ENCODE measurements at regions not wholly inside any gene's neighbourhood (a gene's known extent, or its start where the extent isn't known, plus 50 kb on each side); places are given as distances from the start of the nearest gene placed in this dataset.

DNA sequence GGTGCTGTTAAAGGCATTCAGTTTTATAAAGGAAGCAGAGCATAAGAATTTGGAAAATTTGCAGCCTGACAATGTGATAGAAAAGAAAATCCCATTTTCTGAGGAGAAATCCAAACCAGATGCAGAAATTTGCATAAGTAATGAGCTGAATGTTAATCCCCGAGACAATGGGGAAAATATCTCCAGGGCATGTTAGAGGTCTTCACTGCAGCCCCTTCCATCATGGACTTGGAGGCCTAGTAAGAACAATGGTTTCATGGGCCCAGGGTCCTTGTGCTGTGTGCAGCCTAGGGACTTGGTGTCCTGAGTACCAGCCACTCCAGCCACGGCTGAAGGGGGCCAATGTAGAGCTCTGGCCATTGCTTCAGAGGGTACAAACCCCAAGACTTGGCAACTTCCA is 542.7 kb upstream of the NR3C2 start:
- TF ChIP-seq KLF8 (tag by site-specific recombination; IDR thresholded peaks at IDR 0.05) (no peak), ZNF837 (tag by site-specific recombination; IDR thresholded peaks at IDR 0.05) (no peak), CTCF (tag by site-specific recombination; IDR thresholded peaks at IDR 0.05) (no peak), ZNF335 (tag by site-specific recombination; conservative IDR thresholded peaks at IDR 0.05) (no peak), ZNF121 (tag by site-specific recombination; IDR thresholded peaks at IDR 0.05) (no peak), YY1 (tag by site-specific recombination; IDR thresholded peaks at IDR 0.05) (no peak), ZXDB (tag by site-specific recombination; IDR thresholded peaks at IDR 0.05) (no peak)
- TF ChIP-seq, protein P1, sequence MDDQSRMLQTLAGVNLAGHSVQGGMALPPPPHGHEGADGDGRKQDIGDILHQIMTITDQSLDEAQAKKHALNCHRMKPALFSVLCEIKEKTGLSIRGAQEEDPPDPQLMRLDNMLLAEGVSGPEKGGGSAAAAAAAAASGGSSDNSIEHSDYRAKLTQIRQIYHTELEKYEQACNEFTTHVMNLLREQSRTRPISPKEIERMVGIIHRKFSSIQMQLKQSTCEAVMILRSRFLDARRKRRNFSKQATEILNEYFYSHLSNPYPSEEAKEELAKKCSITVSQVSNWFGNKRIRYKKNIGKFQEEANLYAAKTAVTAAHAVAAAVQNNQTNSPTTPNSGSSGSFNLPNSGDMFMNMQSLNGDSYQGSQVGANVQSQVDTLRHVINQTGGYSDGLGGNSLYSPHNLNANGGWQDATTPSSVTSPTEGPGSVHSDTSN (CRISPR knock-in tag; IDR thresholded peaks at IDR 0.05) = no peak
